ENCODE measurements at regions not wholly inside any gene's neighbourhood (a gene's known extent, or its start where the extent isn't known, plus 50 kb on each side); places are given as distances from the start of the nearest gene placed in this dataset.

DNA sequence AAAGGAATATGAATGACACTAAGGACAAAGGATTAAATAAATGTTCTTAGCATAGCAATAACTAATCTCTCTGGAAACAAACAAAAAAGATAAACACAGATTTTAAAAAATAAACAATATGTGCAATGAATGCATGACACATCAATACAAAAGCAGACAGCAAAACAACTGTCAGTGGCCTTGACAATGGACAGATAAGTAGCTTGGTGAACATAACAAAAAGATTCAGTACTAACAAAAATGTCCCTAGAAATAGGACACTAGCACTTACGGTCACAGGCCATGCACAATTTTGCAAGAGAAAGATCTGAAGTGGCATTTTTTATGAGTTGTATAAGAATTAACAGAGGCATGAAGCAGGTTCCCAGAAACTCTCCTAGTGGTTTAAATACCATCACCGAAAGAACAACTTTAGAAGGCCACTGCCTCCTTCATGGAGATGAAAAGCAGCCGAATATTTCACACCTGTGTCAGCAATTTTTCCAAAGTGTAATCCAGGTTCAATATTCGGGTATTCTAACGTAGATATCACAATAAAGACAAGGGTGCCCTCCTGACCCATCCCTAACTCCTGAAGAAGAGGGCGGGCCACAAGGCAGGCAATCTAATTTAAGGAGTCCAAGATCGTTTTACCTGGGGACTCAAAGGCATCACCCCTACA, 231.3 kb upstream of the MKLN1 start:
- Histone ChIP-seq H2AFZ (ENCODE audit: low read length) (no peak overlapping the region), H3K9me3 (replicated peaks; ENCODE audit: insufficient read depth, low read length) (no peaks in the 10 kb centered on the region), H3K27ac (ENCODE audit: low read length) (no peak overlapping the region), H3K36me3 (replicated peaks; ENCODE audit: insufficient read depth, low read length) (peaks cover 13% of the 10 kb centered on the region), H3K4me3 (ENCODE audit: low read length) (no peak overlapping the region), H3K9ac (ENCODE audit: low read length) (no peak overlapping the region), H3K9me2 (replicated peaks; ENCODE audit: insufficient read depth, low read length) (no peaks in the 10 kb centered on the region), H3K27me3 (replicated peaks; ENCODE audit: insufficient read depth, low read length) (no peaks in the 10 kb centered on the region), H3K79me2 (ENCODE audit: low read length) (peaks cover 100% of the 10 kb centered on the region), H3F3A (ENCODE audit: insufficient read depth, low read length) (no peaks in the 10 kb centered on the region), H4K20me1 (ENCODE audit: insufficient read depth, low read length) (peaks cover 54% of the 10 kb centered on the region), H3K4me2 (ENCODE audit: low read depth, low read length) (no peak overlapping the region), H3K4me1 (ENCODE audit: low read length) (no peaks in the 10 kb centered on the region)
- no peak for TF ChIP-seq EZH2 (optimal IDR thresholded peaks at IDR 0.05; ENCODE audit: low read depth, low read length)
- no peak for TF ChIP-seq CTCF (IDR thresholded peaks at IDR 0.05; ENCODE audit: low read length)
- TF ChIP-seq EZH2phosphoT487 (IDR thresholded peaks at IDR 0.05; ENCODE audit: low read length): no peak
- DNase-seq: no peak

- Histone ChIP-seq H3K4me3 (ENCODE audit: low read length) (no peak overlapping the region), H4K20me1 (ENCODE audit: insufficient read depth, low read length) (peaks cover 56% of the 10 kb centered on the region), H3K36me3 (replicated peaks; ENCODE audit: insufficient read depth, low read length) (peaks cover 16% of the 10 kb centered on the region), H3K4me1 (ENCODE audit: low read length) (no peaks in the 10 kb centered on the region), H3K9ac (ENCODE audit: low read length) (no peak overlapping the region), H3K27me3 (replicated peaks; ENCODE audit: insufficient read depth, low read length) (no peaks in the 10 kb centered on the region), H3K9me2 (replicated peaks; ENCODE audit: insufficient read depth, low read length) (no peaks in the 10 kb centered on the region), H2AFZ (ENCODE audit: low read length) (no peak overlapping the region), H3K79me2 (ENCODE audit: low read length) (peaks cover 100% of the 10 kb centered on the region), H3K4me2 (ENCODE audit: low read depth, low read length) (no peak overlapping the region), H3K9me3 (replicated peaks; ENCODE audit: insufficient read depth, low read length) (no peaks in the 10 kb centered on the region), H3K27ac (ENCODE audit: low read length) (no peak overlapping the region), H3F3A (ENCODE audit: insufficient read depth, low read length) (no peaks in the 10 kb centered on the region)
- TF ChIP-seq CTCF (IDR thresholded peaks at IDR 0.05; ENCODE audit: low read length): no peak
- TF ChIP-seq EZH2 (optimal IDR thresholded peaks at IDR 0.05; ENCODE audit: low read depth, low read length): no peak
- TF ChIP-seq EZH2phosphoT487 (IDR thresholded peaks at IDR 0.05; ENCODE audit: low read length): no peak
- no peak for DNase-seq
Measured at GRCh38 chr7:131097662-131098376, 229.9 kb upstream of the MKLN1 start.

- Histone ChIP-seq H4K20me1 (ENCODE audit: insufficient read depth, low read length) (peaks cover 60% of the 10 kb centered on the region), H3K27ac (ENCODE audit: low read length) (no peak overlapping the region), H3K36me3 (replicated peaks; ENCODE audit: insufficient read depth, low read length) (peaks cover 16% of the 10 kb centered on the region), H3K4me1 (ENCODE audit: low read length) (no peaks in the 10 kb centered on the region), H3K4me2 (ENCODE audit: low read depth, low read length) (no peak overlapping the region), H3K9ac (ENCODE audit: low read length) (no peak overlapping the region), H3K9me2 (replicated peaks; ENCODE audit: insufficient read depth, low read length) (no peaks in the 10 kb centered on the region), H3K9me3 (replicated peaks; ENCODE audit: insufficient read depth, low read length) (no peaks in the 10 kb centered on the region), H3K27me3 (replicated peaks; ENCODE audit: insufficient read depth, low read length) (no peaks in the 10 kb centered on the region), H3K79me2 (ENCODE audit: low read length) (peaks cover 100% of the 10 kb centered on the region), H2AFZ (ENCODE audit: low read length) (no peak overlapping the region), H3K4me3 (ENCODE audit: low read length) (no peak overlapping the region), H3F3A (ENCODE audit: insufficient read depth, low read length) (no peaks in the 10 kb centered on the region)
- no peak for DNase-seq
- TF ChIP-seq EZH2phosphoT487 (IDR thresholded peaks at IDR 0.05; ENCODE audit: low read length) (no peak), CTCF (IDR thresholded peaks at IDR 0.05; ENCODE audit: low read length) (no peak), EZH2 (optimal IDR thresholded peaks at IDR 0.05; ENCODE audit: low read depth, low read length) (no peak)
Measured at GRCh38 chr7:131098527-131098926, 229.1 kb upstream of the MKLN1 start.
